DLD1 (cell line): ENCODE measurements at regions not wholly inside any gene's neighbourhood (a gene's known extent, or its start where the extent isn't known, plus 50 kb on each side); places are given as distances from the start of the nearest gene placed in this dataset.
"Not testable (repeated sequence)": the region's sequence is repeated elsewhere in the genome, so short reads cannot be mapped to it uniquely, and the experiment has no call there.

Source experiments
- in situ Hi-C: cut with HindIII; loops from 2 replicates; pipeline ENCODE4 v1.10.0; 2017; ENCODE audit warnings: low sequenced_read_pairs

DNA sequence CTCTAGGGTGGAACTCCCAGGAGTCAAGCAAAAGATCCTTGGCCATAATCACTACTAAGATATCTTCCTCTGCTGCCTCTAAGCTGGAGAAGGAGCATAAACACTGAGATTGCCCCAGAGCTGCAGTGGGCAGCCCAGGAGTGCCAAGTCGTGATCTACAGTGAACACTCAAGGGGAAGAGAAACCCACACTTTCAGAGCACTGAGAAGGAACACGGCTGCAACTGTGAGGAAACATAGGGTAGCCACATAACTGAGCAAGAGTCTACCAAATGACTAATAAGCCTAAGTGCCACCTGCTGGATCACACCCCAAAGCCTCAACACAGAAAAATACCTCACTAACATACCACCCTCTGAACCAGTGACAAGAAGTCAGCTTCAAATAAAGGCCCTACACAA lies 79.6 kb upstream of the RAB12 start:
- in situ Hi-C loops, result no loop called here

DNA sequence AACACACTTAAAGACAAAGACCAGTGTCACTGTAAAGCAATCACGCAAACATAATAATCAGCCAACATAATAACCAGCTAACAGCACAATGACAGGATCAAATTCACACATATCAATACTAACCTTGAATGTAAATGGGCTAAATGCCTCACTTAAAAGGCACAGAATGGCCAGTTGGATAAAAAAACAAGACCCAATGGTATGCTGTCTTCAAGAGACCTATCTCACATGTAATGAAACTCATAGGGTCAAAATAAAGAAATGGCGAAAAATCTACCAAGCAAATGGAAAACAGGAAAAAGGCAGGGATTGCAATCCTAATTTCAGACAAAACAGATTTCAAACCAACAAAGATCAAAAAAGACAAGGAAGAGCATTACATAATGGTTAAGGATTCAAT lies 78.2 kb upstream of the RAB12 start:
- in situ Hi-C loops, result not testable (repeated sequence)

- in situ Hi-C loops, result no loop called here
These were observed 73.0 kb upstream of the RAB12 start for GRCh38 chr18:8536231-8536630.

DNA sequence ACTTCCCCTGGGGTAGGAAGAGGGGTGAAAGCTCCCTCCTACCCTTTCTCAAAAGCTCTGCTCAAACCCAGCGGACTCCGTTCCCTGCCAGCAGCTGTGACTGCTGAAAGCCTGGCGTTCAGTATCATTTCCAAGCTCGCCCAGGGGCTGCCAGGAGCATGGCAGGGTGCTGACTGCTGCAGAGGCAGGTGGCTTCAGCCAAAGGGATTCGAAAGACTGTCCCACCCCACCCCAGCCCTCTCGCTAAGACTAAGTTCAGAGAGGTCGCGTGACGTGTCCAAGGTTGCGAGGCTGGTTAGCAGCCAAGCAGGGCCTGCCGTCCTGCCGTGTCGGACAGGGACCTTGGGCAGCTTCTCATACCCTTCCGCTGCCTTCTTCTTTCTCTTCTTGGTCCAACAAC lies 72.3 kb upstream of the RAB12 start:
- in situ Hi-C loops, result no loop called here

DNA sequence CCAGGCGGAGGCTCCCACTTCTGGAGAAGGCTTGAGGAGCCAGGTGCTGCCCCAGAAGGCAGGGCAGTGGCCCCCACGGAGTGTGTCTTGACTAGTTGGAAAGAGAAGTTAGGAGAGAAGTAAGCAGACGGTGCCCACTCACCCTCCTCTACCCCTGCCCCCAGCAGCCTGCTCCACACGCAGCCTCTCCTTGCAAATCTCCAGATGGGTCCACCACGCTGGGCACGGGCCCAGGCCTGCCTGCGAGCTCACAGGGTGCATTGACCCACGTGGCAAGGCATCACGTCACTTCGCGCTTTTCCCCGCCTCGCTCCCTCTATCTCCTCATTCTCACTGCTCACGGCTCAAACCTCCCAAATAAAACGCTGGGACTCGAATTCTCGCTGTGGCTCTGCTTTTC lies 71.8 kb upstream of the RAB12 start:
- in situ Hi-C loops, result no loop called here

DNA sequence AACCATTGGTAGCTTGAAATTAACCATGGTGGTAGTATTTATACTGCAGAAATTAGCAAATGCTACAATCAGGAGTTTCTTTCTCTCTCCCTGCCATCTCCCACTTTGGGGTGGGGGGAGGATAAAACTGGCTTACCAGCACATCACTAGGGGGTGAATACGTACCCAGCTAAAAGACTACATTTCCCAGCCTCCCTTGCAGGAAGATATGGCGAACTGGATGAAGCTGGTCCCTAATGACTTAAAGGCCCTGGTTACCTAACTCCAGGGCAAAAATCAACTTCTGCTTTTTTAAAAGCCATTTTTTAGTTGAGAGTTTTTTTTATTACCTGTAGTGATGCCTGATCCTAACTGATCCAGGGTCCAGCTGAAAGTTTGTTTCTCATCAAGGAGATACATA lies 70.3 kb upstream of the RAB12 start:
- in situ Hi-C loops, result no loop called here

- in situ Hi-C loops, result no loop called here
These were observed 62.6 kb upstream of the RAB12 start for GRCh38 chr18:8546677-8547076.

GRCh38 chr18:8548186-8548585 lies 61.1 kb upstream of the RAB12 start:
- in situ Hi-C loops, result no loop called here

DNA sequence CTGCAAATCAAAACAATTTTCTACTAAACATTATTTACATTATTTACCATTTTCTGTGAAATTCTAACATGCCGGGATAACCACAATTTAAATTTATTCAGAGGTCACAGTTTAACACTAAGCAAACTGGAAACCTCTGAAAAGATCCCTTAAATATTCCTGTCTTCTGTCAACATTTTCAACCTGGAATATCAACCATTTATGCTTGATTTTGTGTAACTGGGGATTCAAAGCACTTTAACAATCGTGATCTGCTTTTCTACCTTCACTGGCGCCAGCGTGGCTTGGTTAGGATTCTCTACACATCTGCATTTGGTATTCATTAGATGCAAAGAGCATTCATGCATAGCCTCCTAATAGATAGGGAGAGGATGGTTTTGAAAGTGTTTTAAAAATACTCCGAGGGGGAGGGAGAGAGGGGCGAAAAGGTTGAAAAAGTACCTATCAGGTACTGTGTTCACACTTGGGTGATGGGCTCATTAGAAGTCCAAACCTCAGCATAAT lies 59.9 kb upstream of the RAB12 start:
- in situ Hi-C loops, result no loop called here

DNA sequence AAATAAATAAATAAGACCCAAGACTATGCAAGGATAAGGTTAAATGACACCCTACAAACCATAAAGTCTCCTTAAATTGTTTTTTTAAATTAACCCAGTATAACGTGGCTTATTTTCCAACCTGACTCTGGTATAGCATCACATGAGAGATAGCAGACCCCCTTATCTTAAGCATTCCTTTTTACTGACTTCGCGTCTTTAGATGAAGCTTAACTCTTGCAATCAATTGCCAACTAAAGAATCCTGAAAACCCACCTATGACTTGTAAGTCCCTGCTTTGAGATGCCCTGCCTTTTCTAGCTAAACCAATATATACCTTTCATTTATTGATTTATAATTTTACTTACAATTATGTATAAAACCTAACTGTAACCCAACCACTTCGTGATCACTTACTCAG lies 57.1 kb upstream of the RAB12 start:
- in situ Hi-C loops, result no loop called here

- in situ Hi-C loops, result no loop called here
These were observed 54.9 kb upstream of the RAB12 start for GRCh38 chr18:8554354-8554753.

- in situ Hi-C loops, result no loop called here
These were observed 52.8 kb upstream of the RAB12 start for GRCh38 chr18:8556424-8556823.
